GM19467 (cell line): ENCODE measurements at regions not wholly inside any gene's neighbourhood (a gene's known extent, or its start where the extent isn't known, plus 50 kb on each side); places are given as distances from the start of the nearest gene placed in this dataset.

Experiments used
- ATAC-seq: cut with Tn5 transposase; IDR thresholded peaks from one replicate; pipeline ENCODE4 v1.9.1; 2021; ENCODE audit warnings: mild to moderate bottlenecking, moderate library complexity; ENCODE audit not compliant: unreplicated experiment

DNA sequence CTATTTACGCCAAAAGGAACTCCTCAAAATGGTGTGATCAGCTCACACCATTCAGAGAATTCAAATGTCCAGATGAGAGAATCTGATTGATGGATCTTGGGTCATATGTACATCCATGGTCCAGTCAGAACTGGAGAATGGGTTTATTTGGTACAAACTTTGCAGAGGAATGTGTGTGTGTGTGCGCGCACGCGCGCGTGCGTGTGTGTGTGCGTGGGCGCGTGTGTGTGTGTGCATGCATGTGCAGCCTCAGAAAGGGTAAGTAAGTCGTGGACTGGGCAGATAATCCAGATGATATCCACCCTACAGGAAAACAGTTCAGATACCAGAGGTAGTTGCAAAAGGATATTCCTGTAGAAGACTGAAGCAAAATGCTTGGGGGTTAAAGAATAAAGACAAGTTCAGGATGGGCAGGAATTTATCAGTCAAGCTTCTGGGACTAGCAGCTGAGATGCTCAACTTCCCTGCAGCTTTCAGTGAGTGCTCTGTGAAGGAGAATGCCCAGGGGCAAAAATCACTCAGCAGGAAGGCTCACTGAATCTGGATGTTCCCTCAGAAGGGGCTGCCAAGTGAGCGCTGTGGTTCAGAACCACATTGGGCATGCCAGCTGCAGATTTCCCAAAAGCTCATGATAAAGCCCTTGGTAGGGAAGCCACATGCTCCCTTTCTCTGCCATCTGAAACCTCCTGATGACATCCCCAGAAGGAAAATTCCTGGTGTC, 440.5 kb upstream of the SGCD start:
- ATAC-seq, result no peak

DNA sequence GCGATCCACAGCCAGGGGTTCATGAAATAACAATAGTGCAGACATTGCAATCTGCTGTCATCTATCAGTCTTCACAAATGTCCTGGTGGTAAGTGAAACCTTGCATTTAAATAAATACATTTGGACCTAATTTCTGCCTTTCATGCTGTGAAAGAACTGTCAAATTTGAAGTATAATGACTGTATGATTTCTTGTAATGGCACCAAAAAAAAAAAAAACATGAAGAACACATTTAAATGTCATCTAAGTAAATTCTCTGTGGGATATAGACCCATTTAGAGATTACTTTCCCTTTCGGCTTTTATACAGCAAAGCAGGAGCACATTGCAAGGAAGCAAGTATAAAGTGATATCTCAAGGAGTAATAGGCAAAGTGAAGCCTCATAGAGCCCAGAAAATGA, 431.5 kb upstream of the SGCD start:
- no peak for ATAC-seq

DNA sequence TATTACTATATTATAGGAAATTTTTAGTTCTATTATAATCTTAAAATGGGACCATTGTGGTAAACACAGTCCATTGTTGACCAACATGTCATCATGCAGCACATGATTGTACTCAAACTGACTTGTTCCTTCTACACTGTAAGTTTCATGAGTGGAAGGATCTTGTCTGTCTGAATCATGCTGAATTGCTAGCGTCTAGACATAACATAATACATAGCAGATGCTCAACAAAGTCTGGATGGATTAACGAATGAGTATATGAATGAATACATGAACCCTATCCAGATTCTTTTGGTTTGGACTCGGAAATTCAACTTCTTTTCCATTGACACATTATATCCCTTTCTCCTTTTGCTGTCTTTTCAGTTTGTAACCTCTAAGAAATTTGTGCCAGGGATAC, 429.2 kb upstream of the SGCD start:
- ATAC-seq, result no peak

DNA sequence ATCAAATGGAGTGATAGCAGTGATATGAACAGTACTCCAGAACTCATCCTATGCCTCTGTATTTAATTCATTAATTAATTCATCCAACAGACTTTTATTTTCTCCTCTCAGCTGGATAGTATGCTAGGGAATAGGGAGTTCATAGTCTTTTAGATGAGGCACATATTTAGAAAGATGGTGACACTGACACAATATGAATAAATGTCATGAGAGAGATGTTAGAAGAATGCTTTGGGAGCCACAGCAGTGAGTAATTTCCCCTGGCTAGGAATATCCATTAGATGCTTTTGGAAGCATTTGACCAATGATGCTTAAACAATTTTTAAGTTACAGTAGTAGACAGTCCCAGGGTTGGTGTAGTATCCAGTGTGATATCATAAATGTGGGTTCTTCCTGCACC, 428.7 kb upstream of the SGCD start:
- no peak for ATAC-seq

DNA sequence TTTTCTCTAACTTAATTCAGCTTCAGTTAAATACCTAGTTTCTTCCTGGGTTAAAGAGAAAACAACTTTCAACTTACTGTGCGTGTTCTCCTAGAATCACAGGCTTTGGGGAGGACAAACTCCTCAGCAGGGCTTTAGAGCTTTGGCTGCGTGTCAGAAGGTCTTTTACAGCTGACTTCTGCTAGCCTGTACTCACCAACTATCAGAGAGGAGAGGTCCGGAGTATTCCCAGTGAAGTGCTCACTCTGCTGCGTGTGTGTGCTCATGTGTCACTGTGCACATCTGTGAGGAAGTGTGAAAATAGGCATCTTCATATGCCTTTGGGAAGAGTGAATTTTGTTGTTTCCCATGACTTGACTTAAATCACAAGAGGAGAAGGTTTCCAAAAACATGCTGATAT, 423.2 kb upstream of the SGCD start:
- ATAC-seq, result no peak

DNA sequence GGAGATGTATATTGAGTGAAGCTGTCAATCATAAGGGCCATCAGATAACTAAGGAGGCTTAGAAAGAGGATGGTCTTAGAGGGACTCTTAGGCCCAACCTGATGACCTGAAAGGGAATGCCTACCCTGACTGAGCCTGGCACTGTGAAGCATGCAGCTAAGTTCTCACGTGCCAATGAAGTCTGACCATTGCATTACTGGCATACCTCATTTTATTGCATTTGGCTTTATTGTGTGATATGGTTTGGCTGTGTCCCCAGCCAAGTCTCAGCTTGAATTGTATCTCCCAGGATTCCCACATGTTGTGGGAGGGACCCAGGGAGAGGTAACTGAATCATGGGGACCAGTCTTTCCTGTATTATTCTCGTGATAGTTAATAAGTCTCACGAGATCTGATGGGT, 421.6 kb upstream of the SGCD start:
- ATAC-seq, result no peak

DNA sequence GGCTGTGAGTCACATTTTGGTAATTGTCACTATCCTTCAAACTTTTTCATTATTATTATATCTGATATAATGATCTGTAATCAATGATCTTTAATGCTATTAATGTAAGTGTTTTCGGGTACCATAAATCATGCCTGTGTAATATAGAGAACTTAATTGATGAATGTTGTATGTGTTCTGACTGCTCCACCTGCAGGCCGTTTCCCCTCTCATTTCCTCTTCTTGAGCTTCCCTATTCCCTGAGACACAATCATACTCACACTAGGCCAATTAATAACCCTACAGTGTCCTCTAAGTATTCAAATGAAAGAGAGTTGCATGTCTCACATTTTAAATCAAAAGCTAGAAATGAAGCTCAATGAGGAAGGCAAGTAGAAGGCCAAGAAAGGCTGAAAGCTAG, 420.9 kb upstream of the SGCD start:
- ATAC-seq, result no peak

DNA sequence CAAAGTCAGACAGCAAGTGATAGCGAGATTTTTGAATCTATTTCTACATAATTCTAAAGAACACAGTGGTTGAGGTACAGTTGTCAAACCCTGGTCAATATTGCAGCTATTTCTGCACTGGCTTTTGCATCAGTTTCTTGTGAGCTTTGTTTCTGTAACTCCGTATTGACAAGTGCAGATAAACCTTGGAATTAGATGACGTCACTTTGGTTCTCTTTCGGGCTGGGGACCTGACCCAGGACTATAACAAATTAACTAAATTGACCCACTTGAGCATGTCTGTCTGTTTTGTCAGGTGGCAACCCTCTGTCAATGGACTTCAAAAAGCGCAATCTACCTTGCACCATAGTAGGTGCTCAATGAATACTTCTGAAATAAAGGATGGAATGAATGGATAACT, 418.4 kb upstream of the SGCD start:
- no peak for ATAC-seq

DNA sequence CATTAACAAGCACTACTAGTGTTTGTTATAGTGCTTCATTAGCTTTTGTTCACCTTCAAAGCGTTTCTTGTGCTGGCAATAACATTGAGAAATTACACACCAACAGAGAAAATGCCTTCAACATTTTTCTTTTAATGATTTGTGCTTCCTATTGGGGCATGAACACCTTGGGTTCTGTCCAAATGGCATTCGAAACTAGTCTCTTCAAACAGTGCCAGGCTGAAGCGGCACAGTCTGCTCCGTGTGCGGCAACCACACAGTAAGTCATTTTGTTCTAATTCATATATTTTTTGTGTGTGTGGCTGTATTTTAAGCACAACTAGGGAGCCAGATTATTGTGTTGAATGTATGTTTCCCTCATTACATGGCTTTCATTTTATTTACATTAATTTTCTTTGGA, 414.7 kb upstream of the SGCD start:
- no peak for ATAC-seq

DNA sequence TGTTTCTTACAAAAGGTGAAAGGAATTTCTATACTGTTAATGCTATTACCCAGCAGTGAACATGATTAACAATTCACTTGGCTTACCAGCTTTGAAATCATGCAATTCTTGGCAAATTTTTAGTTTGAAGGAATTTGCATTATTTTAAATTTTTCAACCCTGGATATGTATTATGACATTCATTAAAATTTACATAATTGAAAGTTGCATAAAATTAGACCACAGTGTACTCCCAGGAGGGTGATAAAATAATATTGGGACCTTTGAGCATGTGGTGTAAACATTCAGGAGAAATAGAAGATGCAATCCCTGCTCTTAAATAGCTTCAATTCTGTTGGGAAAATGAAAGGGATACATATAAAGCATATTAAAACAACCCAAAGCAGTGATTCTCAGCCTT, 412.2 kb upstream of the SGCD start:
- ATAC-seq, result no peak

DNA sequence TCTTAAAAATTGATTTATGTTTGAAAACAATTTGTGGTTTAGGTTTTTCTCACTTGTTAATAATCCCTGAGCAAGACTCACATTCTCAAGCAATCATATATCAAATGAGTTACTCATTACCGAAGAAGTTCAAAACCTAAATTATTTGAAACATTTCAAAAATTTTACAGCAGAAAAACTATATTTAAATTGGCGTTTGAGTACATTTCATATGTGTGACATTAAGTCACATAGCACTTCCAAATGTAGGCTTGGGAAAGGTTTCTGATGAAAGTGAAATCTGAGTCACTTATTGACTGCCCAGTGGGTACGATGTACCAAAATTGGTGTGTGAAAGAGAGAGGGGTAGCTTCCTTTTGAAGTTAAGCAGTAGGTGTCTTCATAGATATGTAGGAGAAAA, 411.4 kb upstream of the SGCD start:
- no peak for ATAC-seq

DNA sequence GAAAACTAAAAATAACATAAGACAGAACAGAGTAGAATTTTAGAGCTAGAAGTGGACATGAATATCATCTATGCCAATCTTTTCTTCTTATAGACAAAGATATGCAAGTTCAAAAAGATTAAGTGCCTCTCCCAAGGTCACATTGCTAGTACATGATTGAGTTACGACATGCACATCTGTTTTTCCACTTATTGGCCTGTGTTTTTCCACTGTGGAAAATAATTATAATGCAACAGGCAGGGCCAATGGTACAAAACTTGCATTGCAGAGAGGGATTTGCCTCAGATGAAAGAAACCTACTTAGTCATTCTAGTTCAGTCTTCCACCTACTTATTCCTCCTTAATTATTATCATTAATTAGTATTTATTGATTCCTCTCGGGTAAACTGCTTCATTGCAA, 407.8 kb upstream of the SGCD start:
- no peak for ATAC-seq

DNA sequence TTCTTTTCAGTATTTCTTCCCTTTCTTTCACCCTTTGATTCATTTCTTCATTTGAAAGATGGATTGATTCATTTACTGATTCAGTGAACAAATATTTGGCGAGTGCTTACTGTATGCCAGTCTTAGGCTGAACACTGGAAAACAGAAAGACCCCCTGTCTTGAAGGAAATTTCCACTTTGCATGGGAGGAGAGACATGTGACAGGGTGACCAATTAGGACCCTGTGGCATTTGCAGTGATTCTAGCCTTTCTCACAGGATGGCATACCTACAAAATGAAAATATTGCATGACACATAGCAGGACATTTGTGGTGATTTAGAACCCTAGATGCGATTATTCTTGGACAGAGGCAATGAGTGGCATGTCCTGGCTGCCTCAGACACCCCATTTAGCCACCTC, 407.2 kb upstream of the SGCD start:
- ATAC-seq, result no peak

DNA sequence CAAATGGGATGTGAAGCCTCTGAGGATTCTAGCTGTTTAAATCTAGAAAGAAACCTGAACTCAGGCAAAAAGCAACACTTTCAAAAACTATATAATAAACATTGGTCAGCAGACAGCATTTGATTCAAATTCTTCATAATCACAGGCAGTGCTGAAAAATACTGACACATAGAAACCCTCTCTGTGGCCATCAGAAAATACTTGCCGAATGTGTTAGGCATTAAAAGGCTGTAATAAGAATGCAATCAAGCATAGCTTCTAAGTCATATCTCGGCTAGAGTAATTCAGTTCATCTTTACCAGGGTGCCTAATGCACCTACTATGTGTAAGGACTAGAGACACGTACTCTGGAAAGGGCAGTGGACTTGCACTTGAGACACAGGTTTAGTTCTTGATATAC, 405.3 kb upstream of the SGCD start:
- ATAC-seq, result no peak

DNA sequence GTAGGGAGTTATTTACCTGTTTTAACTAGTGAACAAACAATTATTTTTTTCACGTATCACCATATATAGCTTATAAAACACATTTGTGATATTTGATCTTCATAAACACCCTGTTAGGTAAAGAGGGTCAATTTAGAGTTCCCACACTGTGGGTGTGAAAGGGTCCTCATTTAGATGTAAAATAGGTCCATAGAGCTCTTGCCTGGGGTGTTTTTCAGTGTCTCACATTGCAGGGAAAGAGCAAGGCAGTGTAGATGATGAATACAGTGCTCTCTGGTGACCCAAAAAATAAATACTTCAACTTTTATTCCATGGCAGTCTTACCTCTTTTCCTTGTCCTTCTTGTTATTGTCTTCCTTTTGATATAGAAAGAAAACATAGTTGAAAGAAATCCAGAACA, 403.2 kb upstream of the SGCD start:
- ATAC-seq, result no peak

DNA sequence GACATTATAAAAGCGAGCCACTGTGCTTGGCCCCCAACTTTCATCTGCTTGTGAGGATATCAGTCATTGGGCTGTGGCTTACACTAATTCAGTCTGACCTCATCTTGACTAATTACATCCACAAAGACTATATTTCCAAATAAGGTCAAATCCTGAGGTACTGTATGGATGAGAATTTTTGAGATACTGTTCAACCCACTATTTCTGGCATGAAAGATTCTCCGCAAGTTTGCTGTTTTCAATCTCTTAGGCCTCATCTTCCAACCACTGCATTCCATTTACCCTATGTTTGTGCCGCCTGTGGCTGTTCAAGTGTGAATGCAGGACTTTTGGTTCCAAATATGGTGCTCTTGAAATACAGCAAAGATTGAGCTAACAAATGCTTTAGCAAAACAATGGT, 400.9 kb upstream of the SGCD start:
- no peak for ATAC-seq

DNA sequence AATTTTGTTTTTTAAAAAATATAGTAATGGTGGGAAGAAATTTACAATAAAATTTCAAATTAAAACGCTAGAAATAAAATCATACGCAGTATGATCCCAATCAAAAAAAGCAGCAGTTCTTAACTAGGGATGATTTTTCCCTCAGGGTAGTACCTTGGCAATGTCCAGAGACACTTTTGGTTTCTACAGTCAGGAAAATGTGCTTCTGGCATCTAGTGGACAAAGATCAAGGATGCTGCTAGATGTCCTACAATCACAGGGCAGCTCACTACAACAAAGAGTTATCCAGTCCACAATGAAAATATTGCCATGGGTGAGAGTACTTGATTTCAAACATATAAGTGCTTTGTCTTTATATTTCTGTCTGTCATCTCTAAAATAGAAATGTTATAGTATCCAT, 400.2 kb upstream of the SGCD start:
- ATAC-seq, result no peak

DNA sequence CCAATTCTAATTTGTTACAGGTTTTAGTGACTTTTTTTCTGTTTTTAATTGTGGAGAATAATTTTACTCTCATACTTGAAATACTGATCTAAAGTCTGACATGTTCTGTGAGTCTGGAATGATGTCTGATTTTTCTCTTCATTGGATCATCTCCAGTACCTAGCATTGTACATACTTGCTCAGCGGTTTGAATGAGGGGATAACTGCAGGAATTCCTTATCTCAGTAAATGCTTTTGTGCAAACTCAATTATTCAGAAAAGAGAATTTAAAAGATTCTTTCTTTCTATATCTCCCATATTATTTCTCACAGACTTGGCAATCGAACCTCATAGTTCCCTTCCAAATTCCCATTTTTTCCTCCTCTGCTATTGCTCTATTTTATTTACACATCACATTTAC, 397.9 kb upstream of the SGCD start:
- no peak for ATAC-seq

DNA sequence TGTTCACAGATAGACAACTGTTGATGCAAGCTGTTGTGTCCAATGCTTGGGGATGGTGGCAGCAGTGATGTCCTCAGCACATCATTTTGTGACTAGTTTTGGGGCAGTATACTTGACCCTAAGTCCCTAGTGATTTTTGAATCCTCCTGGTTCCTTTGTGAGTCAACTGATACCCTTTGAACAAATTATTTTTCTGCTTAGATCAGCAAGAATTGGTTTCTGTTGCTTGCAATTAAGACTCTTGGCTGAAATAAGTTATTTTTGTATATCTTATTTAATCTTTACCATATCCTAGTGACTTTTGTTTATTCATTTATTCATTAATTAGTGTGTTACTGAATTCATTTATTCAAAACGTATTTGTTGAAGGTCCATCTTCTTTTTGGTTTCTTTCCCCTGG, 392.0 kb upstream of the SGCD start:
- ATAC-seq, result no peak

DNA sequence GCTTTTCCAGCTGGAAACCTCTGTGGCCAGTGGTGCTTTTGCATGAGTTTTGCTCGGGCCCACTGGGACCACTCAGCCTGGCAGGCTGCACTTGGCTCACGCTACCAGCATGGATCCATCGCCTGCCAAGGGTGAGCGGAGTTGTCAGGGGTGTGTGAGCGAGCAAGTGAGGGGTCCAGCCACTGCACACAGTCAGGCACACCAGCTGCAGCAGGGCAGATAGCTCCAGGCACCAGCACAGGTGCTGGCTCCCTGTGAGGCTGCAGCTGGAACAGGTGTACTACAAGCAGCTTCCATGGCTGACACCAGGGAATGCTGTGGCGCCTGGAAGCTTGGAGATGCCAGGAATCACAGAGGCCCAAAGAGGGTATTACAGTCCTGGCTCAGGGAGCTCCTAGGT, 391.2 kb upstream of the SGCD start:
- no peak for ATAC-seq

DNA sequence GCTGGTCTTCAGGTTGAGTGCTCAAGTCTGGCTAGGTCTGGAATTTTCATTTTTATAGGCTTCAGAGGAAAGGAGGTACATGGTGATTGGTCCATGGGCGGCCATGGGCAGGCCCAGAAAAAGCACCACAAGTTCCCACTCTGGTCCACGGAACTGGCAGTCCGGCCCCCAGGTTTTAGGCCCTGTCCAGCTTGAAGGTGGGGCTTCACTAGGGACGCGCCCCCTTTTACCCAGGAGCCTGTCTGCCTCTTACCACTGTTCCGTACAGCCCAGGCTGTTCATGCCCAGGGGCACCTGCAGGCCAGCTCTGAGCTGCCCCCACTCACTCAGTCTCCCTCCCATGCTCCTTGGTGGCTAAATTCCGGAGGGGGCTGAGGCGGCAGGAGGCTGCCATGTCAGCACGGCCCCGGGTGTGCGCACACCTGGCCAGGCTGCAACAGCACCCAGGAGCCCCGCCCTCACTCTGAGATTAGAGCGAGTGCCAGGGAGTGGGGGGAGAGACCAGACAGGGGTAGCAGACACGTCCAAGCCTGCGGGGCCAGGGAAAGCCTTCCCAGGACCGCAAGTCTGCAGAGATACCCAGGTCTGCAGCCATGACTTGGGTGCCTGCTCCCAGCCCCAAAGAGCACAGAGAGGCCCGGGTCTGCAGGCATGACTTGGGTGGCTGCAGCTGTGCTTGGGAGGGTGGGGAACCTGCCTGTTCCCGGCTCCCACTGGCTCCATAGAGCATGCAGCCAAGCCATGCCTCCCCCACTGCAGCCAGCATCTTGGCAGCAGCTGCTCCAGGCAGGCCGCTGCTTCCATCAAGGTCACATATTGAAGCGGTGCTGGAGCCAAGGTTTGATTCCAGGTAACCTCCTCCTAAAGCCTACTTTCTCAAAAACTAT, 390.2 kb upstream of the SGCD start:
- no peak for ATAC-seq

DNA sequence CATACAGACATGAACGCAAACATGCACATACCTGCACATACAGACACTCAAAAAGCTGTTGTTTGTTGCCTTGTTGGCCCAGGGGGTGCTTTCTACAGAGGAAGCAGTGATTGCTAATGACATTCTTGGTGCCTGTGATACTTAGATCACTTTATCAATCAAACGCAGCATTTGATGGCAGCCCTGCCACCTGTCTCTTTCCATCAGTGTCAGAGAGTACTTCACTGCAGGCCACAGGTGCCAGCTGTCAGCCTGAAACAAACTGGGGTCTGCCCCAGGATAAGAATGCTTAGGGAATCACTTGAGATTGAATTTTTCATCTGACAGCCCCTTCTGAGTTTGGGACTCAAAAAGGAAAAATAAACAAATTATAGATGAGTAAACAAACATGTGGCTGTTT, 388.9 kb upstream of the SGCD start:
- ATAC-seq, result no peak

DNA sequence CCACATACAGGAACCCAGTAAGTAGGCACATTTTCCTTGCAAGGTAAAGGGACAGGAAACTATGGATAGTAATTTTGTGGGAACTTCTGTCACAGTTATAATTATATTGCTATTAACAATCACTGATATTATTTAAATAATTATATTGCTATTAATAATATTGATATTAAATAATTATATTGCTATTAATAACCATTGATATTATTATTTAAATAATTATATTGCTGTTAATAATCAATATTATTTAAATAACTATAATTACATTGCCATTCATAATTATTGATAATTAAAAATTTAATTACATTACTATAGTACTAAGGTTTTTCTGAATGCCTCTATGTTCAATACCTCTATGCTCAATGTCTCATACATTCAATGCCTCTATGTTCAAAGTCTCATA, 385.6 kb upstream of the SGCD start:
- ATAC-seq, result no peak
